Stimulated activated CD8-positive, alpha-beta memory T cell treated with anti-CD3 and anti-CD28 coated beads, Interleukin-2, amount 100 ng/mL, for 1 hour (primary cell): ENCODE measurements at regions not wholly inside any gene's neighbourhood (a gene's known extent, or its start where the extent isn't known, plus 50 kb on each side); places are given as distances from the start of the nearest gene placed in this dataset.
"Not testable (repeated sequence)": the region's sequence is repeated elsewhere in the genome, so short reads cannot be mapped to it uniquely, and the experiment has no call there.

Source experiments
- DNase-seq, 2 donors: peaks; one replicate each; pipeline ENCODE4 v3.0.0-alpha.2; 2020; ENCODE audit warnings: low read depth in 2 of 2

GRCh38 chr1:220942278-220942677, 63.0 kb downstream of the HLX start:
- no peak for DNase-seq

DNA sequence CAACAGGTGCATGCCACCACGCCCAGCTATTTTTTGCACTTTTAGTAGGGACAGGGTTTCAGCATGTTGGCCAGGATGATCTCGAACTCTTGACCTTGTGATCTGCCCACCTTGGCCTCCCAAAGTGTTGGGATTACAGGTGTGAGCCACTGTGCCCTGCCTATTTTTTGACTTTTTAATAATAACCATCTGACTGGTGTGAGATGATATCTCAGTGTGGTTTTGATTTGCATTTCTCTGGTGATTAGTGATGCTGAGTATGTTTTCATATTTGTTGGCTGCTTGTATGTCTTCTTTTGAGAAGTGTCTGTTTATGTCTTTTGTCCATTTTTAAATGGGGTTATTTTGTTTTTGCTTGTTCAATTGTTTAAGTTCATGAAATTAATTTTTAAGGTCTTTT, 63.7 kb downstream of the HLX start:
- DNase-seq, result not testable (repeated sequence)

DNA sequence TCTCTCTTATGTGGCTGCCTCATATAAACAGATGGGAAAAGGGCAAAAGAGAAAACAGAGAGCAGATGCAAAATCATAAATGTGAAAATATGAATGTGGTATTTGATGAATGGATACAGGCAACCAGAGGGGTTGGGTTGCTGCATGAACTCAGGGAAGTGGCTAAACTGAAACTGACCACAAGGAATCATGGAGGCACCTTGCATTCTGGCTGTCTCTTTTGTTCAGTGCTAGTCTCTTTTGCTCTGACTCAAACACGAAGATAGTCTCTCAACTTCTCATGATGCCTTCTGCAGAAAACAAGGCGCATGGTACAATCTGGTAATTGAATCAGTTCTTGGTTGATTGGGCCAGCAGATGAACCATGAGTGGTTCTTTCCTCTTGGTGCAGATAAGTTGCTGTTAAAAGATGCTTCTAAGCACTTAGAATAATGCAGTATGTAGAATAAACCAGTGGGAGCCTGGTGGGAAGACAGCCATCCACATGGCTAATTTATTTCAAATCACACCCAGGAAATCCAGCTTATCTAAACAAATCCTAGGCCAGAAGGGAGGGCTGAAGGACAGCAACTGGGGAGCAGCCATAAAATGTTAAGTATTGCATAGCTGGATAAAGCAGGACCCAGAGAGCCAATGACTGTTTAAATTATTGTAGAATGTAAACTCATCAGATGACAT, 64.2 kb downstream of the HLX start:
- DNase-seq, result no peak

- no peak for DNase-seq
These were observed 71.3 kb downstream of the HLX start for GRCh38 chr1:220950576-220950975.

GRCh38 chr1:220952961-220953643, 73.9 kb downstream of the HLX start:
- DNase-seq, result no peak

DNA sequence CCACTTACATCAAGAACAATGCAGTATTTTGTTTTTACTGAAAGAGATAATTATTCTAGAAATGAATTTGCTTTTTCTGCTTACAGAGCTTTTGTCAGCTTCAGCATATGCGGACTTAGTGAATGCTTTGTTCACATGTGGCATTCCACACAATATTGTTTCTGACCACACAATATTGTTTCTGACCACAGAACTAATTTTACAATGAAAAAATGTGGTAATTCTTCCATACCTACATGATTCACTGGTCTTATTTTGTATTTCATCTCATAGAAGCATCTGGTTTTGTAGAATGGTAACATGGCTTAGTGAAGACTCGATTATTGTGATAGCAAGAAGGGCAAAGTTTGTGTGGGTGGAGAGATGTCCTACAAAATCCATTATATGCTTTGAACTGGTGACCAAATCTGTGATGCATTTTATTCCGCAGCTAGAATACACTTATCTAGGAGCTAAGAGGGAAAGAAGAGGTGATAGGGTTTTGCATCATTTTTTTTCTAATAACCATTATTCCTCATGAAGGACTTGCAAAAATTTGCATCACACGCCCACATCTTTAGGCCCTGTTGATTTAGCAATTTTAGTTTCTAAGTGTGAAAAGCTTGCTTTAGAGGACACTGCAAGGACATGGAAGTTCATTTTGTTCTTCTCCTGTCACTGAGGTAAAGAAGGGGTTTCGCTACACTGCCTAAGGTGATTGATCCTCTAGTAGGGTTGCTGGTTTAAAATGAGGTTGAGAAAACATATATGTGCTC, 75.3 kb downstream of the HLX start:
- no peak for DNase-seq

DNA sequence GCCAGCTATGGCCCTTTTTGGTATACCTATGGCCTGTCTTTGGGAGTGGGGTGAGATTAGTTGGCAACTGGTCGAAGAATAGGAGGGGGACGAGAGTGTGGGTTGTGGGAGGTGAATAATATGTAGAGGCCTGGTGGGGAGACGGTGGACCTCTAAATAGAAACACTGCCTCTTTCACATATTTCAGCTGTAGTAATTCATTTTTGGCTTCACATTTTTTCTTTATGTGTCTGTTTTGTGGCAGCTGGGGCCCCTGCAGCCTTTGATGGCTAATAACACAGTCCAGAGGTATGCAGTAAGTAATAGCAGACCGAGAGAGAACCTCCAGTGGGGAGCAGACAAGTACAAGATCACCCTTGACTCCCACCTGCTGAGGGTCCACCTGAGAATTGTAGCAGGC, 75.9 kb downstream of the HLX start:
- no peak for DNase-seq

- no peak for DNase-seq
These were observed 77.4 kb downstream of the HLX start for GRCh38 chr1:220956501-220957232.

- no peak for DNase-seq
These were observed 78.0 kb downstream of the HLX start for GRCh38 chr1:220957233-220957605.

- no peak for DNase-seq
These were observed 79.0 kb downstream of the HLX start for GRCh38 chr1:220958234-220958633.

GRCh38 chr1:220962031-220962751, 82.9 kb downstream of the HLX start:
- no peak for DNase-seq

GRCh38 chr1:220966041-220966440, 86.8 kb downstream of the HLX start:
- no peak for DNase-seq

DNA sequence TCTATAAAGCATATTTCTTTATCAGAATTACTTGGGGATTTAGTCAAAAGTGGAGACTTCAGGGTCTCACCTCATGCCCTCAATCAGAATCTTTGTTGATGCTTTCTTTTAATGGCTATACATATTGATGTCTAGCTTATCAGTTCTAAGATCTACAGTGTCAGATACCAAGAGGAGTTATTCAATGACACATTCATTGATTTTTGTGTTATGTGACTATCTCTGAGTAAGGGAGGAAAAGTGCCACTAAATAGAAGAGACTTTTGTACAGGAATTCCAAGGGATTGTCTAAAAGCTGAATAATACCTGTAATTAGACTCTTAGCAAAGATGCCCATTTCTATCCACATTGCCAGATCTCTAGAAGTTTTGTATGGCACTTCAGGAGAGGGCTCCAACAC, 87.2 kb downstream of the HLX start:
- DNase-seq, result no peak

DNA sequence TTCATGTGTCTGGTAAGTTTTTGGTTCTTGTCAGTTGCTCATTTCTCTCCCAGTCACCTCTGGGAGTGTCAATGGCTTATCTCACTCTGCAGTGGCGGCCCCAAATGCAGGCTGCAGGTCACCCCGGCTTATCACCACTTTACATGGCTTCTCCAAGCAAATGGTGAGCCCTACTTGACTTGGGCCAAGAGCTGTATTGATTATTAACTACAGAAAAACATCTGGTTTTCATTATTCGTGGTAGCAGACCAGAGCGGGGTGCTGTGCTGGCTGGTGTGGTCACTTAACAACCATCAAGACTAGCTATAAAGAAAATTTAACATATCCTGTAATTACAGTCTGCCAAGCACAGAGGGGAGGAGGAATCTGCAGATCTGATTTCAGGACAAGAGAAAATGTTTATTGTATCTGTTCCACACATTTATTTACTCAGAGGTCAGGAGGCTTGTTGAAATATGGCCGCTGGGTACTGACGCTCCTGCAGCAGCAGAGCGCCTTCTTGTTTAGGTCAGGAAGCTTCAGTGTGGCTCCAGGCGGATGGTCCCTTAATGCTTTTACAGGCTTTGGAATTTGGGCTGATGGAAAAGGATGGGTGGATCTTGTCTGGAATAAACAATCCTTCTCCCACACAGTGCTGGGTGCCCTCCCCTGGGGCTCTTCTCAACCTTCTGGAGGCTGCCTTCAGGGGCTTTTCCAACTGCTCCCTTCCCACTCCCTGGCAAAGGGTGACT, 87.8 kb downstream of the HLX start:
- no peak for DNase-seq

DNA sequence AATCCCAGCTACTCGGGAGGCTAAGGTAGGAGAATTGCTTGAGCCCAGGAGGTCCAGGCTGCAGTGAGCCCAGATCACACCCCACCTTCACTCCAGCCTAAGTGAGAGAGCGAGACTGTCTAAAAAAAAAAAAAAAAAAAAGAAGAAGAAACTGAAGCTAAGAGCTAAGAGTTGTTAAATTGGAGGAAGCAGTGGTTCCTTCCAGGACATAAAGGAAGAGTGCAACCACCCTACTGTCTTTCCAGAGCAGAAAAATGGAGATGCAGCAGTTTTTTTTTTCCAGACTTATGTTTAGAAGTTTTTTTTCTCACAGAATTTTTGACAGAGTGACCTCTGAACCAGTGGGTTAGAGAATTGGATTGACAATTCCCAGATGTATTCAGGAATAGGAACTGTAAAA, 88.7 kb downstream of the HLX start:
- no peak for DNase-seq

GRCh38 chr1:220969281-220969680, 90.0 kb downstream of the HLX start:
- not testable (repeated sequence) for DNase-seq

GRCh38 chr1:220970311-220970710, 91.1 kb downstream of the HLX start:
- no peak for DNase-seq

- DNase-seq, result no peak
These were observed 92.0 kb downstream of the HLX start for GRCh38 chr1:220971221-220971620.

GRCh38 chr1:220974431-220974830, 95.2 kb downstream of the HLX start:
- DNase-seq, result no peak

DNA sequence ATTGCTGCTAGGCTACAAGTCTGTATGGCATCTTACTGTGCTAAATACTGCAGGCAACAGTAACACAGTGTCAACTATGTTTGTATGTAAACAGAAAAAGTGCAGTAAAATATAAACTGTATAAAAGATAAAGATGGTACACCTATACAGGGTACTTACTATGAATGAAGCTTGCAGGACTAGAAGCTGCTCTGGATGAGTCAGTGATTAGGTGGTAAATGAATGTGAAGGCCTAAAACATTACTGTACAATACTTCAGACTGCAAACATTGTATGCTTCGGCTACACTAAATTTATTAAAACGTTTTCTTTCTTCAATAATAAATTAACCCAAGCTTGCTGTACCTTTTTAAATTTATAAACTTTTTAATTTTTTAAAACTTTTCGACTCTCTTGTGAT, 97.1 kb downstream of the HLX start:
- no peak for DNase-seq

DNA sequence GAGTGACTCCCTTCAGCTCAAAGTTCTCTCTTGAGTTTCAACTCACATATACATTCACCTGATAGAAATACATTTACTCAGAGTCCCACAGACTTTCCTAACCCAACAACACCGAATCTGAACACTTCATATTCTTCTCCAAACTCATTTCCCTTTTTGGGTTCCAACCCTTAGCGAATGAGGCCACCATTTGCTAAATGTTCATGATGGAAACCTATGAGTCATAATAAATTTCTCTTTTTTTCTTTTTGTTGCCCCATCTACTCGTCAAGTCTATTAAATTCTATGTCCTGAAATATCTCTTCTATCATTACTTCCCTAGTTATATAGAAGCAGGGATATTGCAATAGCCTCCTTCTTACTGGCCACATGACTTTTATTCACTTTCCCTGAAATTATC, 100.1 kb downstream of the HLX start:
- no peak for DNase-seq
